Ovary (tissue), 3 donors: ENCODE measurements at regions not wholly inside any gene's neighbourhood (a gene's known extent, or its start where the extent isn't known, plus 50 kb on each side); places are given as distances from the start of the nearest gene placed in this dataset.

ENCODE experiments used
- CTCF ChIP-seq, 3 donors: fragments of 450-650 bp in 2 of 3; fragments of 200-600 bp in 1 of 3; IDR thresholded peaks; one replicate each; pipeline versions ENCODE4 v1.5.1 to v1.8.0; 2016 to 2022; ENCODE audit warnings: antibody characterized with exemption in 3 of 3, mild to moderate bottlenecking in 1 of 3
- EP300 ChIP-seq: sonication (generic); formaldehyde crosslinking; IDR thresholded peaks from one replicate; pipeline ENCODE4 v1.6.1; 2017; ENCODE audit warnings: antibody characterized with exemption
- POLR2A ChIP-seq: fragments of 450-650 bp; IDR thresholded peaks from one replicate; pipeline ENCODE4 v1.6.1; 2017; ENCODE audit warnings: antibody characterized with exemption, mild to moderate bottlenecking, moderate library complexity
- donor health status: DM: no; HTN: no; CAD: no.

GRCh38 chr13:103147961-103148360 lies 81.7 kb upstream of the SLC10A2 start:
- TF ChIP-seq CTCF (IDR thresholded peaks at IDR 0.05) (no peak), EP300 (no peak), POLR2A (no peak)
